ENCODE measurements at regions not wholly inside any gene's neighbourhood (a gene's known extent, or its start where the extent isn't known, plus 50 kb on each side); places are given as distances from the start of the nearest gene placed in this dataset.
"Not testable (repeated sequence)": the region's sequence is repeated elsewhere in the genome, so short reads cannot be mapped to it uniquely, and the experiment has no call there.

- DNase-seq: no peak
Observed at GRCh38 chr1:76687307-76688175, 179.7 kb upstream of the ST6GALNAC5 start.

GRCh38 chr1:76690766-76691165 lies 176.5 kb upstream of the ST6GALNAC5 start:
- peak; percentile 29 for DNase-seq

- no peak for DNase-seq
Observed at GRCh38 chr1:76695535-76695934, 171.7 kb upstream of the ST6GALNAC5 start.

GRCh38 chr1:76697361-76697760 lies 169.9 kb upstream of the ST6GALNAC5 start:
- DNase-seq: no peak

GRCh38 chr1:76699646-76700045 lies 167.6 kb upstream of the ST6GALNAC5 start:
- DNase-seq: not testable (repeated sequence)

GRCh38 chr1:76700200-76700599 lies 167.1 kb upstream of the ST6GALNAC5 start:
- not testable (repeated sequence) for DNase-seq

GRCh38 chr1:76705560-76705959 lies 161.7 kb upstream of the ST6GALNAC5 start:
- DNase-seq: no peak

- no peak for DNase-seq
Observed at GRCh38 chr1:76713535-76713934, 153.7 kb upstream of the ST6GALNAC5 start.

- peak; percentile 6 for DNase-seq
Observed at GRCh38 chr1:76715474-76715873, 151.8 kb upstream of the ST6GALNAC5 start.

- no peak for DNase-seq
Observed at GRCh38 chr1:76723949-76724348, 143.3 kb upstream of the ST6GALNAC5 start.

- no peak for DNase-seq
Observed at GRCh38 chr1:76724816-76725215, 142.5 kb upstream of the ST6GALNAC5 start.

GRCh38 chr1:76725864-76726619 lies 141.2 kb upstream of the ST6GALNAC5 start:
- DNase-seq: peak; percentile 8

GRCh38 chr1:76727520-76727919 lies 139.8 kb upstream of the ST6GALNAC5 start:
- DNase-seq: no peak

- DNase-seq: peak; percentile 3
Observed at GRCh38 chr1:76729142-76729541, 138.1 kb upstream of the ST6GALNAC5 start.

GRCh38 chr1:76730027-76730426 lies 137.3 kb upstream of the ST6GALNAC5 start:
- no peak for DNase-seq

- not testable (repeated sequence) for DNase-seq
Observed at GRCh38 chr1:76738355-76738754, 128.9 kb upstream of the ST6GALNAC5 start.

- DNase-seq: not testable (repeated sequence)
Observed at GRCh38 chr1:76740956-76741355, 126.3 kb upstream of the ST6GALNAC5 start.

- no peak for DNase-seq
Observed at GRCh38 chr1:76744989-76745388, 122.3 kb upstream of the ST6GALNAC5 start.

- DNase-seq: peak; percentile 21
Observed at GRCh38 chr1:76746206-76746605, 121.1 kb upstream of the ST6GALNAC5 start.

- DNase-seq: no peak
Observed at GRCh38 chr1:76754730-76755129, 112.5 kb upstream of the ST6GALNAC5 start.

GRCh38 chr1:76759171-76759860 lies 108.0 kb upstream of the ST6GALNAC5 start:
- no peak for DNase-seq

- peak; percentile 44 for DNase-seq
Observed at GRCh38 chr1:76759950-76760349, 107.3 kb upstream of the ST6GALNAC5 start.

GRCh38 chr1:76763738-76764137 lies 103.5 kb upstream of the ST6GALNAC5 start:
- DNase-seq: no peak

All from fibroblast of skin of abdomen (primary cell).